ENCODE measurements at regions not wholly inside any gene's neighbourhood (a gene's known extent, or its start where the extent isn't known, plus 50 kb on each side); places are given as distances from the start of the nearest gene placed in this dataset.
"Not testable (repeated sequence)": the region's sequence is repeated elsewhere in the genome, so short reads cannot be mapped to it uniquely, and the experiment has no call there.

DNA sequence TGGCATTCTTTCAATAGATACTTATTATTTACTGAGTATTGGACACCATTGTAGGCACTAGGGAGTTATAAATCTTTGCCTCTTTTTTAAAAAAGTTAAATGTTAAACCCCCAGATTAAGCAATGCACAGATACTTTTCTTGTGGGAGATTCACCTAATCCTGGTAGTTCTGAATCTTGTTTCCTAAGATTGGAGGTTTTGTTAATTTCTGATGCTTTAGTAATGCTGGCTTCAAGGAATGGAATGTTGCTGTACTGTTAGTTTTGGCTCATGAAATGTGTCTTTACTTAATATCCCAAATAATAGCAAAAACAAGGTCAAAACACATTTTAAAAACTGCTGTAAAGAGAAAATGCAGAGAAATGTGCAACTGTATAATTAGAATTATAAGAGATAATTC is 200.8 kb downstream of the CCDC74A start:
- TF ChIP-seq POLR2A (IDR thresholded peaks at IDR 0.05; ENCODE audit: low read depth, low read length); POLR2AphosphoS5 (IDR thresholded peaks at IDR 0.05; ENCODE audit: low read depth, low read length); TAF1 (IDR thresholded peaks at IDR 0.05; ENCODE audit: low read depth, low read length); SPI1 (IDR thresholded peaks at IDR 0.05; ENCODE audit: low read depth, low read length); PAX5 (IDR thresholded peaks at IDR 0.05; ENCODE audit: insufficient read depth, low read length, severe bottlenecking); POU2F2 (IDR thresholded peaks at IDR 0.05; ENCODE audit: low read depth, low read length): not testable (repeated sequence)
